IMR-90 (cell line): ENCODE measurements at regions not wholly inside any gene's neighbourhood (a gene's known extent, or its start where the extent isn't known, plus 50 kb on each side); places are given as distances from the start of the nearest gene placed in this dataset.

Experiments
- BHLHE40 ChIP-seq: fragments of 150-350 bp; IDR thresholded peaks from 2 replicates; pipeline ENCODE4 v1.6.1; 2016; ENCODE audit warnings: mild to moderate bottlenecking, low read depth, low read length
- POLR2A ChIP-seq: IDR thresholded peaks from 2 replicates; pipeline ENCODE4 v1.6.1; 2012; ENCODE audit warnings: mild to moderate bottlenecking, low read depth, low read length
- RFX5 ChIP-seq: IDR thresholded peaks from 2 replicates; pipeline ENCODE4 v1.8.0; 2012; ENCODE audit warnings: low read depth, mild to moderate bottlenecking, low read length, moderate library complexity
- SMC3 ChIP-seq: fragments of 150-350 bp; IDR thresholded peaks from 2 replicates; pipeline ENCODE4 v1.6.1; 2016; ENCODE audit warnings: low read depth, mild to moderate bottlenecking, antibody characterized with exemption, low read length, moderate library complexity
- TF ChIP-seq, protein P1 (sequence below): conservative IDR thresholded peaks from 2 replicates; pipeline ENCODE4 v1.5.1; 2012; ENCODE audit warnings: mild to moderate bottlenecking, low read depth, low read length, improper control_type of control experiment

GRCh38 chrX:123072686-123073385 is 111.2 kb upstream of the GRIA3 start:
- TF ChIP-seq POLR2A, result no peak
- no peak for TF ChIP-seq SMC3
- TF ChIP-seq BHLHE40, result no peak
- TF ChIP-seq, protein P1, sequence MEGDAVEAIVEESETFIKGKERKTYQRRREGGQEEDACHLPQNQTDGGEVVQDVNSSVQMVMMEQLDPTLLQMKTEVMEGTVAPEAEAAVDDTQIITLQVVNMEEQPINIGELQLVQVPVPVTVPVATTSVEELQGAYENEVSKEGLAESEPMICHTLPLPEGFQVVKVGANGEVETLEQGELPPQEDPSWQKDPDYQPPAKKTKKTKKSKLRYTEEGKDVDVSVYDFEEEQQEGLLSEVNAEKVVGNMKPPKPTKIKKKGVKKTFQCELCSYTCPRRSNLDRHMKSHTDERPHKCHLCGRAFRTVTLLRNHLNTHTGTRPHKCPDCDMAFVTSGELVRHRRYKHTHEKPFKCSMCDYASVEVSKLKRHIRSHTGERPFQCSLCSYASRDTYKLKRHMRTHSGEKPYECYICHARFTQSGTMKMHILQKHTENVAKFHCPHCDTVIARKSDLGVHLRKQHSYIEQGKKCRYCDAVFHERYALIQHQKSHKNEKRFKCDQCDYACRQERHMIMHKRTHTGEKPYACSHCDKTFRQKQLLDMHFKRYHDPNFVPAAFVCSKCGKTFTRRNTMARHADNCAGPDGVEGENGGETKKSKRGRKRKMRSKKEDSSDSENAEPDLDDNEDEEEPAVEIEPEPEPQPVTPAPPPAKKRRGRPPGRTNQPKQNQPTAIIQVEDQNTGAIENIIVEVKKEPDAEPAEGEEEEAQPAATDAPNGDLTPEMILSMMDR, result no peak
- no peak for TF ChIP-seq RFX5
